ENCODE measurements at regions not wholly inside any gene's neighbourhood (a gene's known extent, or its start where the extent isn't known, plus 50 kb on each side); places are given as distances from the start of the nearest gene placed in this dataset.
"Not testable (repeated sequence)": the region's sequence is repeated elsewhere in the genome, so short reads cannot be mapped to it uniquely, and the experiment has no call there.

DNA sequence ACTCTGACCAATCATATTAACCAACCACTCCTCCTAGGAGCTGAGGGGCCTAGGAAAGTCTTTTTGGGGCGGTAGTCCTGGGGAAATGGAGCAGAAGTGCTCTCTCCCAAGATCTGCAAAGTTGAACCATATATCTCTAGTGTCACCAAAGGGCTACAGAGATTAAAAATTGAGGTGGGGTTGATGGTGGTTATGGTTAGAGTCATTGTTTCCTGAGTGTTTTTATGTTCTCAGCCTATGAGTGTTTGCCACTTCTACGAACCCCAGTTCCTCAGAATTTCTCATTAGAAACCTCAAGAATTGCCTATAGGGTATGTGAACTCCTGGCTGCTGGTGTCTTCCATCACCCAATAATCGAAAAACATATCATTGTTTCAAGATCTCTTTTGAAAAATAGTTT lies 217.8 kb downstream of the CDRT15L2 start:
- ChIA-PET CTCF (ENCODE audit: unreplicated experiment) (no interaction called here), POLR2A (no interaction called here)
- no peak overlapping the region for H2AFZ ChIP-seq (ENCODE audit: low read length)
- no peaks in the 10 kb centered on the region for H3K4me1 ChIP-seq (ENCODE audit: insufficient read depth, low read length, poor library complexity, severe bottlenecking)
- no peak for TF ChIP-seq EZH2phosphoT487 (IDR thresholded peaks at IDR 0.05; ENCODE audit: borderline replicate concordance, low read depth, low read length)
- TF ChIP-seq, protein P1, sequence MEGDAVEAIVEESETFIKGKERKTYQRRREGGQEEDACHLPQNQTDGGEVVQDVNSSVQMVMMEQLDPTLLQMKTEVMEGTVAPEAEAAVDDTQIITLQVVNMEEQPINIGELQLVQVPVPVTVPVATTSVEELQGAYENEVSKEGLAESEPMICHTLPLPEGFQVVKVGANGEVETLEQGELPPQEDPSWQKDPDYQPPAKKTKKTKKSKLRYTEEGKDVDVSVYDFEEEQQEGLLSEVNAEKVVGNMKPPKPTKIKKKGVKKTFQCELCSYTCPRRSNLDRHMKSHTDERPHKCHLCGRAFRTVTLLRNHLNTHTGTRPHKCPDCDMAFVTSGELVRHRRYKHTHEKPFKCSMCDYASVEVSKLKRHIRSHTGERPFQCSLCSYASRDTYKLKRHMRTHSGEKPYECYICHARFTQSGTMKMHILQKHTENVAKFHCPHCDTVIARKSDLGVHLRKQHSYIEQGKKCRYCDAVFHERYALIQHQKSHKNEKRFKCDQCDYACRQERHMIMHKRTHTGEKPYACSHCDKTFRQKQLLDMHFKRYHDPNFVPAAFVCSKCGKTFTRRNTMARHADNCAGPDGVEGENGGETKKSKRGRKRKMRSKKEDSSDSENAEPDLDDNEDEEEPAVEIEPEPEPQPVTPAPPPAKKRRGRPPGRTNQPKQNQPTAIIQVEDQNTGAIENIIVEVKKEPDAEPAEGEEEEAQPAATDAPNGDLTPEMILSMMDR (conservative IDR thresholded peaks at IDR 0.05; ENCODE audit: low read length) = no peak
- H3K4me3 ChIP-seq (ENCODE audit: low read depth, low read length, poor library complexity, severe bottlenecking) = no peak overlapping the region
- no peaks in the 10 kb centered on the region for H3K9me3 ChIP-seq (ENCODE audit: low read length)
- no peaks in the 10 kb centered on the region for H3K36me3 ChIP-seq (ENCODE audit: insufficient read depth, low read length)
- no TSS peak for BruUV-seq (replicated peaks)
- intact Hi-C loops (cut with micrococcal nuclease; ENCODE audit: unreplicated experiment) = no loop called here
- no peaks in the 10 kb centered on the region for H4K20me1 ChIP-seq (ENCODE audit: insufficient read depth, low read length)
- H3K4me2 ChIP-seq (ENCODE audit: low read length) = no peak overlapping the region
- no peak for DNase-seq (ENCODE audit: low spot score)
- H3K79me2 ChIP-seq (ENCODE audit: insufficient read depth, low read depth, low read length) = no peaks in the 10 kb centered on the region
- no peak overlapping the region for H3K27ac ChIP-seq (ENCODE audit: low read depth, low read length, poor library complexity, severe bottlenecking)
- no peaks in the 10 kb centered on the region for H3K9me2 ChIP-seq (ENCODE audit: insufficient read depth, low read length)

DNA sequence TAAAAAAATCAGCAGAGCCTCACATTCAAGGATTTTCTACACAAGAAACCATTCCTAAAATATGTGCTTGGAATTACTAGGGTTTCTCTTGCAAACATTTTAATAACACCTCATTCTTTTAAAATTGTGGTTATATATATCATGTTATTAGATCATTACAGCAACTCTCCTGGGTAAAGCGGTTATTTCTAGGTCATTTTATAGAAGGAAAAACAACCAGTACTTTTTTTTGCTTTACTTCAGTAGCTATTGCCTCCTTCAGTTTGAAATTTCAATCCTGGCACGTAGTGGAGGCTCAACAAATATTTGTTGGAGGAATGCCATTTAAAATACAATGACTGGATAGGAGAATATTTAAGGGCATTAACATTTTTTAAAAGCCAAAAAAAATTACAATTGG lies 220.6 kb downstream of the CDRT15L2 start:
- Histone ChIP-seq H3K79me2 (ENCODE audit: insufficient read depth, low read depth, low read length) (no peaks in the 10 kb centered on the region), H3K4me1 (ENCODE audit: insufficient read depth, low read length, poor library complexity, severe bottlenecking) (no peaks in the 10 kb centered on the region), H3K9me3 (ENCODE audit: low read length) (no peaks in the 10 kb centered on the region), H3K4me2 (ENCODE audit: low read length) (no peak overlapping the region), H3K27ac (ENCODE audit: low read depth, low read length, poor library complexity, severe bottlenecking) (no peak overlapping the region), H4K20me1 (ENCODE audit: insufficient read depth, low read length) (no peaks in the 10 kb centered on the region), H3K36me3 (ENCODE audit: insufficient read depth, low read length) (no peaks in the 10 kb centered on the region), H3K9me2 (ENCODE audit: insufficient read depth, low read length) (no peaks in the 10 kb centered on the region), H2AFZ (ENCODE audit: low read length) (no peak overlapping the region), H3K4me3 (ENCODE audit: low read depth, low read length, poor library complexity, severe bottlenecking) (no peak overlapping the region)
- CTCF ChIA-PET (ENCODE audit: unreplicated experiment) = no interaction called here
- DNase-seq (ENCODE audit: low spot score) = no peak
- POLR2A ChIA-PET = no interaction called here
- TF ChIP-seq, protein P1 (conservative IDR thresholded peaks at IDR 0.05; ENCODE audit: low read length) = no peak
- no peak for TF ChIP-seq EZH2phosphoT487 (IDR thresholded peaks at IDR 0.05; ENCODE audit: borderline replicate concordance, low read depth, low read length)
- BruUV-seq (replicated peaks) = no TSS peak
- intact Hi-C loops (cut with micrococcal nuclease; ENCODE audit: unreplicated experiment) = loop anchor here (2.0 kb wide), 1 partner anchor 193 kb away; no protein-coding TSS in a partner anchor

- POLR2A ChIA-PET = no interaction called here
- DNase-seq (ENCODE audit: low spot score) = no peak
- Histone ChIP-seq H3K36me3 (ENCODE audit: insufficient read depth, low read length) (no peaks in the 10 kb centered on the region), H3K79me2 (ENCODE audit: insufficient read depth, low read depth, low read length) (no peaks in the 10 kb centered on the region), H3K4me2 (ENCODE audit: low read length) (no peak overlapping the region), H3K4me1 (ENCODE audit: insufficient read depth, low read length, poor library complexity, severe bottlenecking) (no peaks in the 10 kb centered on the region), H4K20me1 (ENCODE audit: insufficient read depth, low read length) (no peaks in the 10 kb centered on the region), H3K4me3 (ENCODE audit: low read depth, low read length, poor library complexity, severe bottlenecking) (no peak overlapping the region), H3K9me3 (ENCODE audit: low read length) (no peaks in the 10 kb centered on the region), H3K27ac (ENCODE audit: low read depth, low read length, poor library complexity, severe bottlenecking) (no peak overlapping the region), H3K9me2 (ENCODE audit: insufficient read depth, low read length) (no peaks in the 10 kb centered on the region), H2AFZ (ENCODE audit: low read length) (no peak overlapping the region)
- intact Hi-C loops (cut with micrococcal nuclease; ENCODE audit: unreplicated experiment) = no loop called here
- BruUV-seq (replicated peaks) = no TSS peak
- no peak for TF ChIP-seq EZH2phosphoT487 (IDR thresholded peaks at IDR 0.05; ENCODE audit: borderline replicate concordance, low read depth, low read length)
- TF ChIP-seq, protein P1 (conservative IDR thresholded peaks at IDR 0.05; ENCODE audit: low read length) = no peak
- CTCF ChIA-PET (ENCODE audit: unreplicated experiment) = no interaction called here
These were observed 226.2 kb downstream of the CDRT15L2 start for GRCh38 chr17:20805751-20806150.

DNA sequence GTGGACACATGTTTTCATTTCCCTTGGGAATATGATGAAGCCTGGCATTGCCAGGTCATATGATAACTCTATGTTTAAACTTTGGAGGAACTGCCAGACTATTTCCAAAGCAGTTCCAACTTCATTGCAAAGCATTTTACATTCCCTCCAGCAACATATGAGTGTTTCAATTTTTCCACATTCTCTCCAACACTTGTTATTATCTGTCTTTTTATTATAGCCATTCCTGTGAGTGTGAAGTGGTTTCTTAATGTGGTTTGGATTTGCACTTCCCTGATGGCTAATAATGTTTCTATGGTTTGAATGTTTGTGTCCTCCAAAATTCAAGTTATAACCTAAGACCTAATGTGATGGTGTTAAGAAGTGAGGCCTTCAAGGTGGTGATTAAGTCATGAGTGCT lies 228.0 kb downstream of the CDRT15L2 start:
- H3K4me3 ChIP-seq (ENCODE audit: low read depth, low read length, poor library complexity, severe bottlenecking); DNase-seq (ENCODE audit: low spot score); H3K36me3 ChIP-seq (ENCODE audit: insufficient read depth, low read length); H2AFZ ChIP-seq (ENCODE audit: low read length); H3K9me3 ChIP-seq (ENCODE audit: low read length); H4K20me1 ChIP-seq (ENCODE audit: insufficient read depth, low read length); H3K4me2 ChIP-seq (ENCODE audit: low read length); POLR2A ChIA-PET; H3K9me2 ChIP-seq (ENCODE audit: insufficient read depth, low read length); H3K27ac ChIP-seq (ENCODE audit: low read depth, low read length, poor library complexity, severe bottlenecking); intact Hi-C loops (cut with micrococcal nuclease; ENCODE audit: unreplicated experiment); BruUV-seq (replicated peaks); H3K79me2 ChIP-seq (ENCODE audit: insufficient read depth, low read depth, low read length); CTCF ChIA-PET (ENCODE audit: unreplicated experiment): not testable (repeated sequence)
- peaks cover 13% of the 10 kb centered on the region for H3K4me1 ChIP-seq (ENCODE audit: insufficient read depth, low read length, poor library complexity, severe bottlenecking)

GRCh38 chr17:20815410-20815809 lies 227.4 kb downstream of the USP22 start:
- H3K36me3 ChIP-seq (ENCODE audit: insufficient read depth, low read length); H3K9me2 ChIP-seq (ENCODE audit: insufficient read depth, low read length); H2AFZ ChIP-seq (ENCODE audit: low read length); BruUV-seq (replicated peaks); H3K27ac ChIP-seq (ENCODE audit: low read depth, low read length, poor library complexity, severe bottlenecking); H3K9me3 ChIP-seq (ENCODE audit: low read length); H3K4me3 ChIP-seq (ENCODE audit: low read depth, low read length, poor library complexity, severe bottlenecking); H3K4me2 ChIP-seq (ENCODE audit: low read length); intact Hi-C loops (cut with micrococcal nuclease; ENCODE audit: unreplicated experiment); CTCF ChIA-PET (ENCODE audit: unreplicated experiment); H4K20me1 ChIP-seq (ENCODE audit: insufficient read depth, low read length); DNase-seq (ENCODE audit: low spot score); H3K79me2 ChIP-seq (ENCODE audit: insufficient read depth, low read depth, low read length): not testable (repeated sequence)
- peaks cover 13% of the 10 kb centered on the region for H3K4me1 ChIP-seq (ENCODE audit: insufficient read depth, low read length, poor library complexity, severe bottlenecking)
- POLR2A ChIA-PET = interaction anchor here (0.7 kb wide), 1 partner anchor 10 kb away, joined by 3 read pairs; no protein-coding TSS in a partner anchor

Measured in OCI-LY7 (cell line).